ENCODE measurements at regions not wholly inside any gene's neighbourhood (a gene's known extent, or its start where the extent isn't known, plus 50 kb on each side); places are given as distances from the start of the nearest gene placed in this dataset.

GRCh38 chr10:91576096-91576545 lies 56.8 kb downstream of the PPP1R3C start:
- DNase-seq (ENCODE audit: low read depth) = peak; percentile 34

GRCh38 chr10:91575044-91575610 lies 57.7 kb downstream of the PPP1R3C start:
- DNase-seq (ENCODE audit: low read depth) = no peak

- no peak for DNase-seq (ENCODE audit: low read depth)
Measured at GRCh38 chr10:91574236-91574635, 58.6 kb downstream of the PPP1R3C start.

GRCh38 chr10:91573320-91573719 lies 59.6 kb downstream of the PPP1R3C start:
- no peak for DNase-seq (ENCODE audit: low read depth)

GRCh38 chr10:91571671-91572070 lies 61.2 kb downstream of the PPP1R3C start:
- DNase-seq (ENCODE audit: low read depth) = no peak

- no peak for DNase-seq (ENCODE audit: low read depth)
Measured at GRCh38 chr10:91570220-91570619, 62.7 kb downstream of the PPP1R3C start.

- DNase-seq (ENCODE audit: low read depth) = no peak
Measured at GRCh38 chr10:91569522-91569921, 63.3 kb downstream of the PPP1R3C start.

- DNase-seq (ENCODE audit: low read depth) = peak; percentile 47
Measured at GRCh38 chr10:91567815-91568214, 65.1 kb downstream of the PPP1R3C start.

- no peak for DNase-seq (ENCODE audit: low read depth)
Measured at GRCh38 chr10:91566115-91566514, 66.8 kb downstream of the PPP1R3C start.

- no peak for DNase-seq (ENCODE audit: low read depth)
Measured at GRCh38 chr10:91565226-91565625, 67.6 kb downstream of the PPP1R3C start.

- no peak for DNase-seq (ENCODE audit: low read depth)
Measured at GRCh38 chr10:91564508-91564907, 68.4 kb downstream of the PPP1R3C start.

All from iris pigment epithelial cell (primary cell).